GM18517 (cell line): ENCODE measurements at regions not wholly inside any gene's neighbourhood (a gene's known extent, or its start where the extent isn't known, plus 50 kb on each side); places are given as distances from the start of the nearest gene placed in this dataset.

ENCODE experiments used
- ATAC-seq: cut with Tn5 transposase; IDR thresholded peaks from one replicate; pipeline ENCODE4 v1.9.1; 2021; ENCODE audit warnings: mild to moderate bottlenecking, moderate library complexity; ENCODE audit not compliant: unreplicated experiment

DNA sequence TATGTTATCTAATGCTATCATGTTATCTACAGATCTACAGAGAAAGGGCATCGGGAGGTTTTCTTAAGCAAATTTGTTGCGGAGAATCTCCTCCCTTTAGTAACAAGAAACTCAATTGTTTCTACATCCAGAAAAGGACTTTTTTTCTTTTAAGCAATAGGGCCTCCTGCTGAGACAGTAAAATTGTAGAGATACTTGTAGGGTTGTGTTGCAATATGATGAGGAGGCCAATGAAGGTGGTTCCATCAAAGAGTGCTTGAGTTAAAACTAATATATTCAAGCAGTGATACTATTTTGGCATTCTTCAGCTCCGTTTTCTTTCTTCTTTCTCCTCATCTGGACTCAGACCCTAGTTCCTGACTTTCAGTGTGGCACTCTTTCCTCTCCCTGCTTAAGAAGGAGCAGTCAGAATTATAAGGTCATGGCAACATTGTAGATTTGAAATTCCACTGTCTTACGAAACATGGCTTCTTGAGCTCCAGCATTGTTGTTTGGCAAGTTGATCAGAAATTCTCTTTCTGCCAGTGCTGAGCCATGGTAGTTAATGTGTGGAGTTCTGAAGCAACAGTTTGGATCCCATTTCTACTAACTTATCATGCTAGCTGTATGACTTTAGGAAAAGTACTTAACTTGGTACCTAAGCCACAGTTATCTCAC lies 202.0 kb upstream of the SLC14A2 start:
- ATAC-seq = no peak

DNA sequence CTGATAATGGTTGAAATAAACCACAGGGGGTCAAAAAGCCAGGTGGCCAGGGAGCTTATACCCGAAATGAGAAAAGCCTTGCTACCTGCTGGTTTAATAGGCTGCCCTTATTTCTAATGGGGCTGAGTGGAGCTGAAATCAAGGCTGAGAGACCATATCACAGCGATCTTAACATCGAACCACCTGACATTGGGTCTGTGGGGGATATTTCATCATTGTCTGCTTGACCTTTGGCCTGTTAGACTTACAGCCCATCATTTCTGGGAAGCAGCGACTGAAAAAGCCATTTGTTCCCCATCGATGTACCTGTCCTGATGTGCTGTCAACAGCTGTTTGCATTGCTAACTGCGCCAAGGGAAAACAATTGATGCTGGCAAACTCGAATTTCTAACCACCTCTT lies 199.7 kb upstream of the SLC14A2 start:
- no peak for ATAC-seq

DNA sequence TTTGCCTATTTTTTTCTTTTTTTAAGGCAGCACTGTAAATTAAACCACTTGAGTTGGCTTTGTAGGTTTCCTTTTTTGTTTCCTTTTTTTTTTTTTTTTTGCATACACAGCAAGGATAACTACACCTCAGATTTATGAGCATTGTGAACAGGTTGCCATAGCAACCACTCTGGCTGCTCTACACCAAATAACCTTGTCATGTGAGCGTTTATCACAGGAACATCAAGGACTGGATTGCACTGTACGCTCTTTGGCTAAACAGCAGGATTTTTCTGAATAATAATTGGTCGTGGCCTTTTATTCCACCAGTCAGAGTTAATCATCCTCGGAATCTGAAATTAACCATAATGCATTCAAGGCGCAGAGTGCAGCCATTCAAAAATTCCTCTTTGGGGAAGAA lies 199.1 kb upstream of the SLC14A2 start:
- ATAC-seq = no peak

DNA sequence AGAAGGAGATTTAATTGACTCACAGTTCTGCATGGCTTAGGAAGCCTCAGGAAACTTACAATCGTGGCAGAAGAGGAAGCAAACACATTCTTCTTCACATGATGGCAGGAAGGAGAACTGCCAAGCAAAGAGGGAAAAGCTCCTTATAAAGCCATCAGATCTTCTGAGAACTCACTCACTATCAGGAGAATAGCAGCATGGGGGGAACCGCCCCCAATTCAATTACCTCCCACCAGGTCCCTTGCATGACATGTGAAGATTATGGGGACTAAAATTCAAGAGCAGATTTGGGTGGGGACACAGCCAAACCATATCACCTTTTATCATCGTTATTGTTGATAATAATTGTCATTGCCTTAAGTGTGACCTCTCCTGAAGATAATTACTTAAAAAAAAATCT lies 197.9 kb upstream of the SLC14A2 start:
- no peak for ATAC-seq

DNA sequence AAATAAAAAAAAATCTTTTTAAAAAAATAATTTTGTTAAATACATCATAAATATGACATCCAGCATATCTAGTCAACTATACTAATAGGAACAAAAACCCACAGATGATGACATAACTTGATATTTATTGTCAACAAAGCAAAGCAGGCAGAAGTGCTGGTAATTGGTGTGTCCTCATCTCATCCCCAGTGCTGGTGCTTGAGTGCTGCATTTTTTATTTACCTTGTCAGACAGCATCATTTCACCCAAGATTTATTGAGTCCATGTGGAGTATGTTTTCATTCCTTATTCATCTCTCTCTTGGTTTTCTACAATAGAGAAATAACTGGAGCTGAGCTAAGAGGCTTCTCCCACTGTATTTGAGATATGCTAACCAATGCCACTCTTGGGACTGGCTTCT lies 191.6 kb upstream of the SLC14A2 start:
- no peak for ATAC-seq

DNA sequence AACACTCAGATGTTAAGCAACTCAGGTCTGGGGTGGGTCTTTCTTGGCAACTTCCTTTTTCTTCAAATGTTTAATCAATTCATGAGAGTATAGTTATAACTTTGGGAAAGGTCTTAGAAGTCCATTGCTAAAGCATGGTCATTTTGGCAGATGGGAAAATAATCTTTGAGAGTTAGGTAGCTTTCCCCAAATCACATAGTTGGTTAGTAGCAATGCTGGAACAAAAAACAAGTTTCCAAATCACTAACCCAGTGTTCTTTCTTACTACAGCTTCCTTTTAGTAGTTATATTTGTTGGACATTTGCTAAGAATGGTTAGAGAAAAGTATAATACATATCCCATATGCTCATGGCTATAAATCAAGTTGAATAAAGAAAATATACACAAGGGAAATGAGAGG lies 185.2 kb upstream of the SLC14A2 start:
- ATAC-seq = no peak

DNA sequence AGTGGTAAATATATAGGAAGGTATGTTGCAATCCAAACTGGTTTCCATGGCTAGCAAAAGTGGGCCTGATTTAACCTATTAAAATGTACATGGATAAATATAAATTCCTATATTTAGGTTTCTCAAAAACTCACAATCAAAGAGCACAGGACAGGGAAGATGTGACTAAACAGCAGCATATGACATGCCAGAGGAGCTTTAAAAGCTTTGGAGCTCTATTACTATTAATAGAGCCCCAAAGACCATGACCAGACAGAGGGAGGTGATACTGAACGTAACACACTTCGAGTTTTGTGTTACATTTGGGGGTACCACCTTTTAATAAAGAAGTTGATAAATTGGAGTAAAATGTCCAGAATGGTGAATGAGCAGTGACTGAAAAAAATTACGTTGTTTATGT lies 179.5 kb upstream of the SLC14A2 start:
- ATAC-seq = no peak

DNA sequence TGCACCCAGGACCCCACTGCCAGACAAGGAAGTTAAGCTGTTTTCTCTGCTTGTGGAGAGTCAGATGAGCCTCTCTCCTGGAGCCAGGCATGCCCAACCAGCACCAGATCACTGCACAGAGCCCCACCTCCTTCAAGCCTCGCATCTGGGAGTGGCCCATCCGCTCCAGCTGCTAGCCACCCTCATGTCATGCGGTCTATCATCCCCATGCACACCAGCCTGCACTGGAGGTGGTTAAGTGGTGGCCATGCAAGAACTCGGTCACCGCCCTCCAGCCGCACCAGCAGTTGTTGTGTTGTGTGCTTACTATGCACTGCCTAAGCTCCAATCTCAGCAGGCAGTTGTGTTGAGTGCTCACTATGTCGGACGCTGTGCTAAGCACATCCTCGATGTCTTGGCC lies 177.9 kb upstream of the SLC14A2 start:
- ATAC-seq = no peak

DNA sequence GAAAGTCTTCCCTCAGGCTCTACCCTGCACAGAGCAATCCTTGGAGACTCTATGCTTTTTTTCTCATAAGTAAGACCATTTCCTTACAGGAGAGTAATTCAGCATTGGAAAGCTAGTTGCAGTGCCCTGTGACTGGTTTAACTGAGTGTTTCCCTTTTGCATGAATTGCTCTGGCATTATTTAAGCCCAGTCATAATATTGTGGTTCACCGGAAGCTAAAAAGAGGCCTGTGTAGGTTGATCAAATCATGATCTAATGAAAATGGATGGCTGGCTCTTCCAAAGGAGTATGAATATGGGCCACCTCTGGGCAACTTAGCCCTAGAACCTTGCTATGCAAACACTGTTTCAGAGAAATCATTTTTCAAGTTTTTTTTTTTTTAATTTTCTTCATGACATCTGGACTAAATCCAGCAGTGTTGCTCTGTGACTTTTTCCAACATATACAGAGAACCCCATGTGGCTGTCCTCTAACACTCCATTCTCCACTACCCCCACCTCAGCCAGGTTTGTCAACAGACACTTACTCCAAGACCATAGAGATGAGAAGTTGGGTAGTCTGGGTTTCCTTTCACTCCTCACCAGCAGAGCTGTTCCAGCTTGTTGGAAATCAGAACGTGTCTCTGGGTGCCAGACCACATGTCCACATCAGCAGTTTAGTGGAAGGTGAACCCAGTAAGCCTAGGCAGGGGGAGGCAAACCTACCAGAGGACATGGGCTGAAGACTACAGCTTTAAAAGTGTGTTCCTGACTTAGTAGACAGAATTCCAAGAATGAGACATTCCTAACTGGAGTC lies 175.2 kb upstream of the SLC14A2 start:
- no peak for ATAC-seq

DNA sequence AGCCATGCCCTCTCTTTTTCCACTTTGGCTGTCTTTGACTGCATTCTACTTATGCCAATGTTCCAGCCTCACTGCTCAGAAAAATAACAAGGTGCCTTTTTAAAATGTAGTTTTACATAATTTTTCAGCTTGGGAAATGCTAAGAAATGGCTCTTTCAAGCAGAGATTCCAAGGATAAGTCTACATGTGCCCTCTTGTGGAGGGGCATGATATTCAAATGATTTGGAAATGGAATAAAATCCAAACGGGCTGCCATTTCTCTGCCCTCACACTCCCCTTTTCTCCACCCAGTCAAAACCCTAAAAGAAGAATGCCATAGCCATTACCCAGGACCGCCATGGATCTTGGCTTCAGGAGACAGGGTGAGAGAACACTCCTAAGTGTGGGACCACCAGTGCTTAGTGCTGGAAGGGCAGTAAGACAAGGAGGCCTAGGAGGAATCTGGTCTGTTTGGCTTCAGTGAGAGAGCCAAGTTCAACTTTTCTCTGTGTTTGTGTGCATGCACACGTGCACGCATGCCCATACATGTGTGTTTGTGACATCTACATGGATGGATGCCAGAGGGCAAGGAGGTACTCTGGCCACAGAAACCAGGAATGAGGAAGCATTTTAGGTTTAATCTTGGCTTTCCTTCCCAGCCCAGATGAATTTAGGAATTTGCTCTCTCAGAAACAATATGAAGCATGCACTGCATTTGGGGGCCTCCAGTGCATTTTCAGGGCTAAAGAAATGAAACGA lies 174.0 kb upstream of the SLC14A2 start:
- ATAC-seq = no peak

DNA sequence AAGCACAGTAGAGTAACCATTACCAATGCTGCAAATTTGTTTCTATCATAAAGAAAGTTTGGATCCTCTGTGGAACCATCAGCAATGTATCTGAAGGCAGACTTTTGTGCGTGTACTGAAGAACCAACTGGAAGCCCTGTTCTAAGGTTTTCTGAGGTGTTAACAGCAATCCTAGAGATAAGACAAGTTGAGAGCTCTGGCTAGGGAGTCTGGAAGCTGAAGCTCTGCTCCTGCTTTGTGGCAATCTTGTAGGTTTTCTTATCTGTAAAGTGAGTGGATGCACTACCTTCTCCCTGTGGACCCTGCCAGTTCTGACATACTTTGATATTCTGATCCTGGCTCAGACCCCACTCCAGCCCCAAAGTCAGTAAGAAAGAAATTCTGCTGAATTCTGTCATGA lies 171.2 kb upstream of the SLC14A2 start:
- ATAC-seq = no peak

DNA sequence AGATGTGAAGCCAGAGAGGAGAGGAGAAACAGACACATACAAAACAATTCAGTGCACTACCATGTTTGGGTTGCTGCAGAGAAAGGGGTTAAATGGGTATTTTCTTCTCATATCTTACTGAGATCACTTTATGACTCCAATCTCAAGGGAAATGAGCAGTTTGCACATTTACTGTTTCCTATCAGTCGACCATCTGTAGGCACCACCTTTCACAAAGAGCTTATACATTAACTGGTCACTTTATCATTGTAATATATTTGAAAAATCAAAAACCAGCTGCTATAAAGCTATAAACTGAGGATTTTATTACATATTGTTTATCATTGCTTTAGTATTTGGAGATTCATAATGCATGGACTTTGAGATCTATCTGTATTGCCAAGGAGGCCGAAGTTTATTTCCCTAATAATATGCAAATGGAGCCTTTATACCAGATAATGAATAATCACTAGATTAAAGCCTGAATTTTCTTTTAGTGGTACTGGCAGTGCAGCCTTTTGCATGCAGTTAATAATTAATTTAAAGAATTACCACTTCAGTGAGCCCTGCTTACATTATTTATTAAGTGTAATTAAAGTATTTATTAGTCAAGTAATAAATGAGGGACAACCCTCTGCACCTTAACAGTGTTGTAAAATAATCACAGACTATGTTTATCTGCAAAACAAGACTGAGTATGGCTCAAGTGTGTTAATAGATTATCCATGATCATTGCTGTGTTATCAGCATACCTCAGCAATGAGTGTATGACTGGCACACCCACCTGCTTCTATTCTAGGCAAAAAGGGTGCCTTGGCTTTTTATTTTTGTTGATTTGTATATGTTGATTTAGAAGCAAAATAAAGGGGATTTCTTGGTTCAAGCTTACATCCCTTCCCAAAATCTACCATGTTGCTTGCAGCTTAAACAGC lies 167.7 kb upstream of the SLC14A2 start:
- no peak for ATAC-seq

DNA sequence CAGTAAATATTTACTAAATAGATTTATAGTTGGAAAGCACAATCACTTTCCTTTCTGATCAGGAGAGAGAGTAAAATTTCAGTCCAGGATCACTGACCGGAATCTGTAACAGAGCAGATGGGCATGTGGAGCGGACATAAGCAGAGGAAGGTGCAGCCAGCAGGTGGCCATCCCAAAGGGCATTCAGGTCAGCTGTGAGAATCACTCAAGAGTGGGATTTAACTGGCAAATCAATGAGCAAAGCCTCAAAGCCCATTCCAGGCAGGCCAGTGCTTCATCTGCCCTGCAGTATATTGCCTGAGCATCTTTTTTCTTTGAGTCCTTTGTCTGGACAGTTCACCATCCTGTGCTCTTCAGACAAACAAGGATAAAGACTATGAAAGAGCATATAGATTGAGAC lies 166.4 kb upstream of the SLC14A2 start:
- no peak for ATAC-seq

DNA sequence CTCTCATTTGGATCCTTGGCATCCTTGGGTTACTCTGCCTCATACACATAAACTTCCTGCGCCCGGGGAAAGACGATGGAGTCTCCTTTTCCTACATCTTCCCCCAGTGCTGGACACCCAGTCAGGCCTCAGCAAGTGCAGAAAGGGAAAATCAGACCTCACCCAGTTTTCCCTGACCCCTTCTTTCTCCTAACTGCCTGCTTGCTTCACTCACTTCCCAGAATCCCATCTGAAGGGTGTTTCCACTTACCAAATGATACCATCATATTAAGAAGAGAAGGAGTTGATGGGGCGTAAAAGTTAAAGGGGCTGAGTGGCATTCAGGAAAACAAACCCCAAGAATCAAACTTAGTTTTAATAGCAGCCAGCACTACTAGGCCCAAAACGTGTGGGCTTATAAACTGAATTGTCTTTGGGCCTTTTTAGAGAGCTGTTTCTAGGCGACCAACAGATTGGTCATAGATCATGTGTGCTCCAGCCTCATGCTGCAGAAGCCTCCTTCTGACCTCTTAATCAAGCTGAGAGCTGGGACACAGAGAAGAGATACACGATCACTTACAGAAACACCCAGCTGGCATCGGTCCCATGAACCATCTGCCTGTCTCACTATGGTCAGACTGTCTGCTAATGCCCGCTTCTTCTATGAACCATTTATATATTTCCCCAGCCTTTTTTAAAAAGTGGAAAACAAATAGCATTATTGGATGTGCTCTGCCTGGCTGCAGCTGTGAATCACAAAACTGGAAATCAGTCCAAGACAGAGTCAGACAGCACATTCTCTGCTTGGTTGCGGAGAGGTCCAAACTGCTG lies 165.7 kb upstream of the SLC14A2 start:
- no peak for ATAC-seq

DNA sequence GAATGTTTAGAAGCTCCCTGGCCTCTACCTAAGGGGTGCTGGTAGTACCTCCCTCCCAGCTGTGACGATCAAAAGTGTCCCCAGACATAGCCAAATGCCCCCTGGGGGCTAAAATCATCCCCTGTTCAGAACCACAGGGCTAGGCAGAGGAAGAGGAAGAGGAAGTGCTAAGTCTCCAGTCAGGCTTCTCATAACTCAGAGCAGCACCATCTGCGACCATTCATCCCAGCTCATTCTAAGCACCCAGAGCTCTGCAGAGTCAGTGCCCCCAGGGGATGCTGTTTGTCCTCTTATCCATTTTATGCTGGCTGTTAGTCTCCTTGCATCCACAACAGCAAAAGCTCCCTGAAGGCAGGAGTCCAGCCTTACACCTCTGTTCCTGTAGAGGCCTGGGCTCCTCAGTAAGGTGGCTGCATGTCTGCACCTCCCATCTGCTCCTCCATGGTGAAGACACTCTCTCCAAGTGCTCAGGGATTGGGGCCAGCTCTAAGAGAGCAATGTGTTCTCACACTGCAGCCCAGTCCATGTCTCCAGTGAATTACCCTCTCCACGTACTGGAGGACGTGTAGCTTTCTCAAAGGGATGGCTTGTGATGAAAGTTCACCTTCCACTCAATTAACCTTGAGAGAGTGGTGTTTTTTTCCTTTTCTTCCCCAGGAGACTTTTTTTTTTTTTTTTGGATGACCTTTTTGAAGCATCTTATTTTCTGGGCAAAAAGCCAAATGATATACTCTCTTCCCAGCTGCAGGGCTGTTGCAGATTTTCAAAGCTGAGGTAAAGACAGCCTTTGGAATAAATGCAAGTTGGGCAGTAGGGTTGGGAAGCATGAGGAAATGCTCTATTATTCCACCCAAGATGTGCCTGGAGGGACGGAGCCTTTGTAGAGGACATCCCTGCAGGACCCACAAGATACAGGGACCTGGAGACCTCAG lies 158.9 kb upstream of the SLC14A2 start:
- no peak for ATAC-seq

DNA sequence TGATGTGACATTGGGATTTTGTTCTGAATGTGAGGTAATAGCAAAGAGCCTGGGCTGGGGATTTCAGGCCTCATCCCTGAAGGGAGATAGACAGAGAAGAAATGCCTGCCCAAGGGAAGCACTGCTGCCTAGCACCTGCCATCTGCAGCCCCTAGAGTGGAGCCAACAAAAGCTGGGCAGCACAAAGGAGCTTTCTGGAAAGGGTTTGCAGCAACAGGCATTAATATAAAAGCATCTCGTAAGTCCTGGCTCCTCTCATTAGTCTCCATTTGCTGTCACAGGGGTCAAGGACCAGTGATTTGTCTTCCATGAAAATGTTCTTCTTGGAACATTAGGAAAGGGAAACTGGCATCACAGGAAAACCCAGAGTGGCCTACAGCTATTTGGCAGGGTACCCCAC lies 157.2 kb upstream of the SLC14A2 start:
- ATAC-seq = no peak

DNA sequence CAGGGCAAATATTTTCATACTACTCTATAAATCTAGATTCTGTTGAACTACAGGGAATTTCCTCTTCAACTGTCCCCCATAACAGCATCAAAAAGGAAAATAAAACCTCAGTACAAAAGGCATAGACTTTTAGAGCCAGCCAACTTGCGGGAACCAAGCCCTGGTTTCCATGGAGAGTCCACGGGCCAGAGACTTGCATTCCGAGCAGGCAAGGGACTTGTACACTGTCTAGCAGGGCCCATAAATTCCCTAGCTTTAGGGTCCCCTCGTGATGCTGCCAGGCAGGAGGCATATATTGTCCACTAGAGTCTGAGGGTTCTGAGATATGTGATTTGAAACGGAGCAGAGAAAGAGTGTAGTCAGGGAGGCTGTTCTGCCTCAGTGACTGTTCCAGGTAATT lies 153.1 kb upstream of the SLC14A2 start:
- no peak for ATAC-seq

DNA sequence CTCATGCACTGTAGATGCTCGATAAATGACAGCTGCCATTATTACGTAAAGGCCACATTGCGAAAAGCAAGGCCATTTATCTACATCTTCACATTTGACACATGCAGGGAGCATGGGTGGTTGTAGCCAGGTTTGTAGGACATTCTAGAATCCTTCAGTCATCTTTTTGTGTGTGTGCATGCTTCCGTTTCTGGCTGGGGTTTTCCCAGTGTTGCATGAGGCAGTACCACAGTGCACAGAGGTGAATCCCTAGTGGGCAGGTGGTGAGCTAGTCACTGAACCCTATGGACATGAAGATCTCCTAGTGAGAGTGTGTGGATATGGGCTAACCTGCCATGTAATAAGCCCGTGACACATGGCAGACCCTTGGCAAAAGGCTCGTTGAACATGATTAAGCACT lies 151.8 kb upstream of the SLC14A2 start:
- no peak for ATAC-seq

DNA sequence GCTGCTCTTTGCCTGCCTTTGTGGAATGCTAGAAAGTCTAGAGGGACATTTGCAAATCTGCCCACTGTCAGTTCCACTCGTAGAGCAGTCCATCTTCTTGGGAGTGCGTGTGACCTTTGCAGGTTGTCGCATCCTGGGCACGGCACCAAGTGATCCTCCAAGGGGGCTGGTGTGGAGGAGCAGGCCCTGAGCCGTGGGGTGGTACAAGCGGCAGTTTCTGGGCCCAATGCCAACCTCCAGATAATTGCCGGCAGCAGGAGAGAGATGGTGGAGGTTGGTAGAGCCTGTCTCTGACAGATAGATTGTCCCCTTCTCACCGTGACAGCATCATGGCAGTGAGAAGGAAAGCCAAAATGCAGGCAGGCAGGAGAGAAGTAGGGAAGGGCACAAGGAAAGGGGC lies 150.7 kb upstream of the SLC14A2 start:
- no peak for ATAC-seq
